ENCODE measurements at regions not wholly inside any gene's neighbourhood (a gene's known extent, or its start where the extent isn't known, plus 50 kb on each side); places are given as distances from the start of the nearest gene placed in this dataset.

DNA sequence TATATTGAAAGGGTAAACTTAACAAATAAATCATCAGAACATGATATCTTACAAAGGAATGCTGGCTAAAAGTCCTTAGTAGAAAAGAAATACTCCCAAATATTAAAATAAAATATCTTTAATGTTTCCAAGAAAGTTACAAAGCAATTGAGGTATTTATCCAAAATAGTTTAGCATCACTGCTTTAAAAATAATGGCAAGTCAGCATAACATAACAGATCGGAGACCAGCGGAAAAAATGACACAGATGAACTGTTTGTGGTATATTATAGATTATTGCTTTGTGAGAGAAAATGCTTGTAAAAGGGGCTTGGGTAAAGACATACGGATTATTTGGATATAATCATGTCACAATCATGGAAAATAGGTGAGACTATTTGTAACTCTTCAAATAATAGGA lies 168.5 kb upstream of the TEX13C start:
- TF ChIP-seq, protein P1, sequence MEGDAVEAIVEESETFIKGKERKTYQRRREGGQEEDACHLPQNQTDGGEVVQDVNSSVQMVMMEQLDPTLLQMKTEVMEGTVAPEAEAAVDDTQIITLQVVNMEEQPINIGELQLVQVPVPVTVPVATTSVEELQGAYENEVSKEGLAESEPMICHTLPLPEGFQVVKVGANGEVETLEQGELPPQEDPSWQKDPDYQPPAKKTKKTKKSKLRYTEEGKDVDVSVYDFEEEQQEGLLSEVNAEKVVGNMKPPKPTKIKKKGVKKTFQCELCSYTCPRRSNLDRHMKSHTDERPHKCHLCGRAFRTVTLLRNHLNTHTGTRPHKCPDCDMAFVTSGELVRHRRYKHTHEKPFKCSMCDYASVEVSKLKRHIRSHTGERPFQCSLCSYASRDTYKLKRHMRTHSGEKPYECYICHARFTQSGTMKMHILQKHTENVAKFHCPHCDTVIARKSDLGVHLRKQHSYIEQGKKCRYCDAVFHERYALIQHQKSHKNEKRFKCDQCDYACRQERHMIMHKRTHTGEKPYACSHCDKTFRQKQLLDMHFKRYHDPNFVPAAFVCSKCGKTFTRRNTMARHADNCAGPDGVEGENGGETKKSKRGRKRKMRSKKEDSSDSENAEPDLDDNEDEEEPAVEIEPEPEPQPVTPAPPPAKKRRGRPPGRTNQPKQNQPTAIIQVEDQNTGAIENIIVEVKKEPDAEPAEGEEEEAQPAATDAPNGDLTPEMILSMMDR (IDR thresholded peaks at IDR 0.05): no peak
- TF ChIP-seq, protein P2, sequence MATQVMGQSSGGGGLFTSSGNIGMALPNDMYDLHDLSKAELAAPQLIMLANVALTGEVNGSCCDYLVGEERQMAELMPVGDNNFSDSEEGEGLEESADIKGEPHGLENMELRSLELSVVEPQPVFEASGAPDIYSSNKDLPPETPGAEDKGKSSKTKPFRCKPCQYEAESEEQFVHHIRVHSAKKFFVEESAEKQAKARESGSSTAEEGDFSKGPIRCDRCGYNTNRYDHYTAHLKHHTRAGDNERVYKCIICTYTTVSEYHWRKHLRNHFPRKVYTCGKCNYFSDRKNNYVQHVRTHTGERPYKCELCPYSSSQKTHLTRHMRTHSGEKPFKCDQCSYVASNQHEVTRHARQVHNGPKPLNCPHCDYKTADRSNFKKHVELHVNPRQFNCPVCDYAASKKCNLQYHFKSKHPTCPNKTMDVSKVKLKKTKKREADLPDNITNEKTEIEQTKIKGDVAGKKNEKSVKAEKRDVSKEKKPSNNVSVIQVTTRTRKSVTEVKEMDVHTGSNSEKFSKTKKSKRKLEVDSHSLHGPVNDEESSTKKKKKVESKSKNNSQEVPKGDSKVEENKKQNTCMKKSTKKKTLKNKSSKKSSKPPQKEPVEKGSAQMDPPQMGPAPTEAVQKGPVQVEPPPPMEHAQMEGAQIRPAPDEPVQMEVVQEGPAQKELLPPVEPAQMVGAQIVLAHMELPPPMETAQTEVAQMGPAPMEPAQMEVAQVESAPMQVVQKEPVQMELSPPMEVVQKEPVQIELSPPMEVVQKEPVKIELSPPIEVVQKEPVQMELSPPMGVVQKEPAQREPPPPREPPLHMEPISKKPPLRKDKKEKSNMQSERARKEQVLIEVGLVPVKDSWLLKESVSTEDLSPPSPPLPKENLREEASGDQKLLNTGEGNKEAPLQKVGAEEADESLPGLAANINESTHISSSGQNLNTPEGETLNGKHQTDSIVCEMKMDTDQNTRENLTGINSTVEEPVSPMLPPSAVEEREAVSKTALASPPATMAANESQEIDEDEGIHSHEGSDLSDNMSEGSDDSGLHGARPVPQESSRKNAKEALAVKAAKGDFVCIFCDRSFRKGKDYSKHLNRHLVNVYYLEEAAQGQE (IDR thresholded peaks at IDR 0.05): no peak
- TF ChIP-seq, protein P3, sequence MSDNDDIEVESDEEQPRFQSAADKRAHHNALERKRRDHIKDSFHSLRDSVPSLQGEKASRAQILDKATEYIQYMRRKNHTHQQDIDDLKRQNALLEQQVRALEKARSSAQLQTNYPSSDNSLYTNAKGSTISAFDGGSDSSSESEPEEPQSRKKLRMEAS (IDR thresholded peaks at IDR 0.05): no peak
- TF ChIP-seq GATA3 (IDR thresholded peaks at IDR 0.05; ENCODE audit: borderline replicate concordance) (no peak), BHLHE40 (IDR thresholded peaks at IDR 0.05; ENCODE audit: low read depth, low read length) (no peak), SREBF2 (IDR thresholded peaks at IDR 0.05) (no peak), RAD21 (conservative IDR thresholded peaks at IDR 0.05 in 1 of 2, IDR thresholded peaks at IDR 0.05 in 1 of 2) (no peak), POLR2A (IDR thresholded peaks at IDR 0.05; ENCODE audit: low read length) (no peak), PHF8 (IDR thresholded peaks at IDR 0.05; ENCODE audit: borderline replicate concordance, low read depth) (no peak), POLR2AphosphoS2 (conservative IDR thresholded peaks at IDR 0.05; ENCODE audit: low read length) (no peak), NPAS2 (CRISPR knock-in tag; IDR thresholded peaks at IDR 0.05; ENCODE audit: borderline replicate concordance) (no peak)
- TF ChIP-seq, protein P4, sequence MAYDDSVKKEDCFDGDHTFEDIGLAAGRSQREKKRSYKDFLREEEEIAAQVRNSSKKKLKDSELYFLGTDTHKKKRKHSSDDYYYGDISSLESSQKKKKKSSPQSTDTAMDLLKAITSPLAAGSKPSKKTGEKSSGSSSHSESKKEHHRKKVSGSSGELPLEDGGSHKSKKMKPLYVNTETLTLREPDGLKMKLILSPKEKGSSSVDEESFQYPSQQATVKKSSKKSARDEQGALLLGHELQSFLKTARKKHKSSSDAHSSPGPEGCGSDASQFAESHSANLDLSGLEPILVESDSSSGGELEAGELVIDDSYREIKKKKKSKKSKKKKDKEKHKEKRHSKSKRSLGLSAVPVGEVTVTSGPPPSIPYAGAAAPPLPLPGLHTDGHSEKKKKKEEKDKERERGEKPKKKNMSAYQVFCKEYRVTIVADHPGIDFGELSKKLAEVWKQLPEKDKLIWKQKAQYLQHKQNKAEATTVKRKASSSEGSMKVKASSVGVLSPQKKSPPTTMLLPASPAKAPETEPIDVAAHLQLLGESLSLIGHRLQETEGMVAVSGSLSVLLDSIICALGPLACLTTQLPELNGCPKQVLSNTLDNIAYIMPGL (CRISPR knock-in tag; IDR thresholded peaks at IDR 0.05; ENCODE audit: borderline replicate concordance): no peak
- TF ChIP-seq, protein P5, sequence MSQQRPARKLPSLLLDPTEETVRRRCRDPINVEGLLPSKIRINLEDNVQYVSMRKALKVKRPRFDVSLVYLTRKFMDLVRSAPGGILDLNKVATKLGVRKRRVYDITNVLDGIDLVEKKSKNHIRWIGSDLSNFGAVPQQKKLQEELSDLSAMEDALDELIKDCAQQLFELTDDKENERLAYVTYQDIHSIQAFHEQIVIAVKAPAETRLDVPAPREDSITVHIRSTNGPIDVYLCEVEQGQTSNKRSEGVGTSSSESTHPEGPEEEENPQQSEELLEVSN (IDR thresholded peaks at IDR 0.05; ENCODE audit: borderline replicate concordance, low read depth): no peak

Measured in A549 (cell line).